ENCODE measurements at regions not wholly inside any gene's neighbourhood (a gene's known extent, or its start where the extent isn't known, plus 50 kb on each side); places are given as distances from the start of the nearest gene placed in this dataset.

- TF ChIP-seq CTCF (conservative IDR thresholded peaks at IDR 0.05; ENCODE audit: low read depth, low read length), result no peak
- H3K4me3 ChIP-seq (ENCODE audit: low read length), result no peak overlapping the region
- DNase-seq (ENCODE audit: low read depth), result no peak
Observed at GRCh38 chr10:125584954-125585353, 98.0 kb downstream of the TEX36 start.

GRCh38 chr10:125578658-125579315, 104.2 kb downstream of the TEX36 start:
- TF ChIP-seq CTCF (conservative IDR thresholded peaks at IDR 0.05; ENCODE audit: low read depth, low read length), result no peak
- no peak for DNase-seq (ENCODE audit: low read depth)
- no peak overlapping the region for H3K4me3 ChIP-seq (ENCODE audit: low read length)

GRCh38 chr10:125575843-125576242, 107.1 kb downstream of the TEX36 start:
- TF ChIP-seq CTCF (conservative IDR thresholded peaks at IDR 0.05; ENCODE audit: low read depth, low read length), result no peak
- H3K4me3 ChIP-seq (ENCODE audit: low read length), result no peak overlapping the region
- DNase-seq (ENCODE audit: low read depth), result no peak

GRCh38 chr10:125568156-125568555, 114.8 kb downstream of the TEX36 start:
- no peak for DNase-seq (ENCODE audit: low read depth)
- no peak for TF ChIP-seq CTCF (conservative IDR thresholded peaks at IDR 0.05; ENCODE audit: low read depth, low read length)
- H3K4me3 ChIP-seq (ENCODE audit: low read length), result no peak overlapping the region

- H3K4me3 ChIP-seq (ENCODE audit: low read length), result no peak overlapping the region
- no peak for TF ChIP-seq CTCF (conservative IDR thresholded peaks at IDR 0.05; ENCODE audit: low read depth, low read length)
- no peak for DNase-seq (ENCODE audit: low read depth)
Observed at GRCh38 chr10:125567529-125567928, 115.4 kb downstream of the TEX36 start.

GRCh38 chr10:125565046-125565445, 117.9 kb downstream of the TEX36 start:
- peak; percentile 10 for DNase-seq (ENCODE audit: low read depth)
- H3K4me3 ChIP-seq (ENCODE audit: low read length), result no peak overlapping the region
- no peak for TF ChIP-seq CTCF (conservative IDR thresholded peaks at IDR 0.05; ENCODE audit: low read depth, low read length)

- no peak for TF ChIP-seq CTCF (conservative IDR thresholded peaks at IDR 0.05; ENCODE audit: low read depth, low read length)
- DNase-seq (ENCODE audit: low read depth), result no peak
- no peak overlapping the region for H3K4me3 ChIP-seq (ENCODE audit: low read length)
Observed at GRCh38 chr10:125564570-125564969, 118.4 kb downstream of the TEX36 start.
